A549 (cell line): ENCODE measurements at regions not wholly inside any gene's neighbourhood (a gene's known extent, or its start where the extent isn't known, plus 50 kb on each side); places are given as distances from the start of the nearest gene placed in this dataset.
"Not testable (repeated sequence)": the region's sequence is repeated elsewhere in the genome, so short reads cannot be mapped to it uniquely, and the experiment has no call there.

Source experiments
- ATAC-seq, 2 experiments: fragments of 200-7000 bp in 1 of 2; fragments of >200 bp in 1 of 2; cut with Nextera tagmentation in 1 of 2; cut with Tn5 transposase in 1 of 2; 3 replicates each; pipeline versions ENCODE4 v1.8.0 to v1.9.1; 2018 to 2020; ENCODE audit warnings: mild to moderate bottlenecking in 1 of 2, moderate library complexity in 1 of 2
- CTCF ChIA-PET: fragments of 300-600 bp; sonication (Branson Sonifier 250); formaldehyde crosslinking; extraction: SDS; loops from one replicate; lab custom pipeline; 2021; ENCODE audit warnings: antibody characterized with exemption, inconsistent platforms; lab: Yijun Ruan, JAX
- POLR2A ChIA-PET: fragments of 350-600 bp; formaldehyde crosslinking; extraction: SDS; loops from one replicate; lab custom pipeline; 2021; ENCODE audit warnings: antibody characterized with exemption, inconsistent platforms; lab: Yijun Ruan, JAX
- DNase-seq, 2 experiments: peaks; one replicate each; pipeline versions ENCODE4 v3.0.0 to v3.0.0-alpha.2; 2011 to 2016; ENCODE audit warnings: low read depth in 1 of 2, low spot score in 1 of 2
- FAIRE-seq: peaks from 2 replicates; lab custom pipeline; 2011; peaks lifted over from hg19 to GRCh38; lab: Jason Lieb, UNC
- H3K27ac ChIP-seq, 2 experiments: fragments of >200 bp; sonication (Bioruptor Twin); formaldehyde crosslinking; 3 replicates each; pipeline ENCODE4 v1.5.1; 2016 to 2017
- H3K4me1 ChIP-seq: fragments of >200 bp; sonication (Bioruptor Twin); formaldehyde crosslinking; 3 replicates; pipeline ENCODE4 v1.6.1; 2016
- H3K4me2 ChIP-seq: fragments of >200 bp; sonication (Bioruptor Twin); formaldehyde crosslinking; 3 replicates; pipeline ENCODE4 v1.6.1; 2016
- H3K4me3 ChIP-seq: fragments of >200 bp; sonication (Bioruptor Twin); formaldehyde crosslinking; 3 replicates; pipeline ENCODE4 v1.5.1; 2016
- H3K9me3 ChIP-seq: fragments of >200 bp; sonication (Bioruptor Twin); formaldehyde crosslinking; 3 replicates; pipeline ENCODE4 v1.6.1; 2016
- BCL3 ChIP-seq: fragments of >200 bp; sonication (Bioruptor Twin); formaldehyde crosslinking; IDR thresholded peaks from 3 replicates; pipeline ENCODE4 v1.6.1; 2016
- BHLHE40 ChIP-seq: IDR thresholded peaks from 2 replicates; pipeline ENCODE4 v1.6.1; 2012; ENCODE audit warnings: low read depth, low read length, inconsistent platforms
- CBX2 ChIP-seq: fragments of 200-600 bp; sonication (generic); IDR thresholded peaks from 2 replicates; pipeline ENCODE4 v1.6.1; 2016; ENCODE audit warnings: low read depth, mild to moderate bottlenecking, borderline replicate concordance
- EHMT2 ChIP-seq: fragments of 200-600 bp; sonication (generic); IDR thresholded peaks from 2 replicates; pipeline ENCODE4 v1.6.1; 2016; ENCODE audit warnings: antibody characterized with exemption, low read depth, mild to moderate bottlenecking, moderate library complexity
- FOXS1 ChIP-seq: fragments of 250-450 bp; sonication (Bioruptor Pico); IDR thresholded peaks from 2 replicates; pipeline ENCODE4 v1.5.0; 2020; ENCODE audit warnings: mild to moderate bottlenecking, moderate library complexity
- HDAC2 ChIP-seq: fragments of 200-600 bp; sonication (generic); IDR thresholded peaks from 2 replicates; pipeline ENCODE4 v1.6.1; 2016
- HES2 ChIP-seq: fragments of >200 bp; sonication (Bioruptor Twin); formaldehyde crosslinking; IDR thresholded peaks from 2 replicates; pipeline ENCODE4 v1.6.1; 2016
- HOXA7 ChIP-seq: fragments of 250-450 bp; sonication (Bioruptor Pico); IDR thresholded peaks from 2 replicates; pipeline ENCODE4 v1.5.0; 2020; ENCODE audit warnings: mild to moderate bottlenecking, moderate library complexity
- HOXB13 ChIP-seq: fragments of 250-450 bp; sonication (Bioruptor Pico); IDR thresholded peaks from 2 replicates; pipeline ENCODE4 v1.5.0; 2020; ENCODE audit warnings: low read depth, mild to moderate bottlenecking, moderate library complexity
- MAFK ChIP-seq: fragments of 450-650 bp; IDR thresholded peaks from 2 replicates; pipeline ENCODE4 v1.6.1; 2014; ENCODE audit not compliant: partially characterized antibody
- MAX ChIP-seq: IDR thresholded peaks from 2 replicates; pipeline ENCODE4 v1.6.1; 2012
- MYC ChIP-seq: IDR thresholded peaks from 2 replicates; pipeline ENCODE4 v1.6.1; 2012; ENCODE audit warnings: mild to moderate bottlenecking, inconsistent platforms, low read length, improper control_type of control experiment, borderline replicate concordance
- RAD21 ChIP-seq, 2 experiments: fragments of >200 bp in 1 of 2; sonication (Bioruptor Twin) in 1 of 2; formaldehyde crosslinking in 1 of 2; IDR thresholded peaks in 1 of 2; conservative IDR thresholded peaks in 1 of 2; 2 replicates in 1 of 2; 3 replicates in 1 of 2; pipeline ENCODE4 v1.6.1; 2012 to 2018; ENCODE audit warnings: inconsistent platforms in 1 of 2
- TFCP2L1 ChIP-seq: fragments of 250-450 bp; sonication (Bioruptor Pico); IDR thresholded peaks from 2 replicates; pipeline ENCODE4 v1.5.0; 2021; ENCODE audit warnings: mild to moderate bottlenecking
- ZFP36 ChIP-seq: fragments of 450-650 bp; IDR thresholded peaks from 2 replicates; pipeline ENCODE4 v1.6.1; 2014; ENCODE audit warnings: borderline replicate concordance; ENCODE audit not compliant: partially characterized antibody
- ZSCAN20 ChIP-seq: fragments of 250-450 bp; sonication (Bioruptor Pico); IDR thresholded peaks from 2 replicates; pipeline ENCODE4 v1.8.0; 2022; ENCODE audit warnings: mild to moderate bottlenecking, moderate library complexity
- WGBS: methylation state at CpG from one replicate; pipeline ENCODE4 v1.1.6; 2017; ENCODE audit errors: missing lambda C conversion rate; 5-methylcytosine and 5-hydroxymethylcytosine counted together
- TF ChIP-seq, protein P1 (sequence below): IDR thresholded peaks from 2 replicates; pipeline ENCODE4 v1.6.1; 2012; ENCODE audit warnings: low read depth, borderline replicate concordance
- TF ChIP-seq, protein P2 (sequence below): fragments of 250-450 bp; sonication (Bioruptor Pico); IDR thresholded peaks from 2 replicates; pipeline ENCODE4 v1.5.0; 2021; ENCODE audit warnings: mild to moderate bottlenecking, moderate library complexity, borderline replicate concordance

GRCh38 chr4:60729194-60729593, 470.9 kb upstream of the ADGRL3 start:
- Histone ChIP-seq H3K9me3 (no peaks in the 10 kb centered on the region), H3K27ac (no peak overlapping the region), H3K4me3 (no peak overlapping the region), H3K4me2 (no peak overlapping the region), H3K4me1 (no peaks in the 10 kb centered on the region)
- ATAC-seq: no peak
- ChIA-PET POLR2A (no interaction called here), CTCF (no interaction called here)
- no peak for FAIRE-seq
- no peak for TF ChIP-seq HOXA7
- no peak for TF ChIP-seq MAX
- TF ChIP-seq BHLHE40: no peak
- TF ChIP-seq EHMT2: no peak
- no peak for TF ChIP-seq MAFK
- no peak for TF ChIP-seq FOXS1 (CRISPR knock-in tag)
- no peak for TF ChIP-seq MYC
- no peak for DNase-seq

GRCh38 chr4:60729764-60730163, 470.4 kb upstream of the ADGRL3 start:
- POLR2A ChIA-PET, DNase-seq, H3K4me2 ChIP-seq, H3K27ac ChIP-seq, CTCF ChIA-PET, H3K9me3 ChIP-seq, FAIRE-seq, H3K4me1 ChIP-seq, ATAC-seq, H3K4me3 ChIP-seq: not testable (repeated sequence)
- WGBS: 29% methylated on average over 3 of the region's 3 CpGs

- no peak for FAIRE-seq
- Histone ChIP-seq H3K27ac (no peak overlapping the region), H3K4me1 (no peaks in the 10 kb centered on the region), H3K4me2 (no peak overlapping the region), H3K4me3 (no peak overlapping the region), H3K9me3 (no peaks in the 10 kb centered on the region)
- WGBS: 7% methylated on average over 2 of the region's 2 CpGs
- no peak for TF ChIP-seq EHMT2
- TF ChIP-seq, protein P1, sequence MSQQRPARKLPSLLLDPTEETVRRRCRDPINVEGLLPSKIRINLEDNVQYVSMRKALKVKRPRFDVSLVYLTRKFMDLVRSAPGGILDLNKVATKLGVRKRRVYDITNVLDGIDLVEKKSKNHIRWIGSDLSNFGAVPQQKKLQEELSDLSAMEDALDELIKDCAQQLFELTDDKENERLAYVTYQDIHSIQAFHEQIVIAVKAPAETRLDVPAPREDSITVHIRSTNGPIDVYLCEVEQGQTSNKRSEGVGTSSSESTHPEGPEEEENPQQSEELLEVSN: no peak
- no peak for TF ChIP-seq HES2
- no peak for ATAC-seq
- DNase-seq: no peak
- ChIA-PET POLR2A (no interaction called here), CTCF (no interaction called here)
Measured at GRCh38 chr4:60737858-60738257, 462.3 kb upstream of the ADGRL3 start.

GRCh38 chr4:60743654-60744053, 456.5 kb upstream of the ADGRL3 start:
- ATAC-seq: no peak
- Histone ChIP-seq H3K9me3 (no peaks in the 10 kb centered on the region), H3K4me3 (no peak overlapping the region), H3K4me2 (no peak overlapping the region), H3K4me1 (no peaks in the 10 kb centered on the region), H3K27ac (no peak overlapping the region)
- CTCF ChIA-PET: no interaction called here
- TF ChIP-seq ZSCAN20 (CRISPR knock-in tag) (no peak), HOXB13 (CRISPR knock-in tag) (no peak), CBX2 (no peak), HDAC2 (no peak), TFCP2L1 (CRISPR knock-in tag) (no peak), RAD21 (conservative IDR thresholded peaks at IDR 0.05 in 1 of 2, IDR thresholded peaks at IDR 0.05 in 1 of 2) (no peak), BCL3 (no peak), ZFP36 (no peak)
- TF ChIP-seq, protein P2, sequence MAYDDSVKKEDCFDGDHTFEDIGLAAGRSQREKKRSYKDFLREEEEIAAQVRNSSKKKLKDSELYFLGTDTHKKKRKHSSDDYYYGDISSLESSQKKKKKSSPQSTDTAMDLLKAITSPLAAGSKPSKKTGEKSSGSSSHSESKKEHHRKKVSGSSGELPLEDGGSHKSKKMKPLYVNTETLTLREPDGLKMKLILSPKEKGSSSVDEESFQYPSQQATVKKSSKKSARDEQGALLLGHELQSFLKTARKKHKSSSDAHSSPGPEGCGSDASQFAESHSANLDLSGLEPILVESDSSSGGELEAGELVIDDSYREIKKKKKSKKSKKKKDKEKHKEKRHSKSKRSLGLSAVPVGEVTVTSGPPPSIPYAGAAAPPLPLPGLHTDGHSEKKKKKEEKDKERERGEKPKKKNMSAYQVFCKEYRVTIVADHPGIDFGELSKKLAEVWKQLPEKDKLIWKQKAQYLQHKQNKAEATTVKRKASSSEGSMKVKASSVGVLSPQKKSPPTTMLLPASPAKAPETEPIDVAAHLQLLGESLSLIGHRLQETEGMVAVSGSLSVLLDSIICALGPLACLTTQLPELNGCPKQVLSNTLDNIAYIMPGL (CRISPR knock-in tag): no peak
- POLR2A ChIA-PET: no interaction called here
- no peak for FAIRE-seq
- no peak for DNase-seq
- WGBS: 20% methylated on average over 1 of the region's 1 CpG
